HepG2 (cell line): ENCODE measurements at regions not wholly inside any gene's neighbourhood (a gene's known extent, or its start where the extent isn't known, plus 50 kb on each side); places are given as distances from the start of the nearest gene placed in this dataset.

ENCODE experiments used
- ELF1 ChIP-seq: sonication (generic); formaldehyde crosslinking; IDR thresholded peaks from 2 replicates; pipeline ENCODE4 v1.4.0; 2020; ENCODE audit warnings: missing genetic modification reagents
- IRF2 ChIP-seq: IDR thresholded peaks from 2 replicates; pipeline ENCODE4 v1.6.1; 2018; ENCODE audit warnings: missing genetic modification reagents, missing compliant biosample characterization
- JUND ChIP-seq: sonication (generic); formaldehyde crosslinking; IDR thresholded peaks from 2 replicates; pipeline ENCODE4 v1.8.0; 2022; ENCODE audit warnings: mild to moderate bottlenecking, missing genetic modification reagents
- POLR2A ChIP-seq, 2 experiments: IDR thresholded peaks; 2 replicates each; pipeline ENCODE4 v1.6.1; 2011; ENCODE audit warnings: low read depth in 2 of 2, low read length in 2 of 2, mild to moderate bottlenecking in 1 of 2, moderate library complexity in 1 of 2; ENCODE audit not compliant: insufficient read depth in 1 of 2
- POLR2AphosphoS2 ChIP-seq: IDR thresholded peaks from 2 replicates; pipeline ENCODE4 v1.6.1; 2011; ENCODE audit warnings: low read depth, low read length, improper control_type of control experiment
- RAD21 ChIP-seq: fragments of 450-650 bp; formaldehyde crosslinking; IDR thresholded peaks from 2 replicates; pipeline ENCODE4 v1.5.0; 2020; ENCODE audit warnings: mild to moderate bottlenecking
- RORA ChIP-seq: sonication (generic); formaldehyde crosslinking; IDR thresholded peaks from 2 replicates; pipeline ENCODE4 v1.5.0; 2020; ENCODE audit warnings: mild to moderate bottlenecking, missing genetic modification reagents, moderate library complexity
- YEATS2 ChIP-seq: sonication (generic); formaldehyde crosslinking; IDR thresholded peaks from 2 replicates; pipeline ENCODE4 v1.4.0; 2020; ENCODE audit warnings: missing genetic modification reagents, borderline replicate concordance
- ZNF350 ChIP-seq: sonication (generic); formaldehyde crosslinking; IDR thresholded peaks from 2 replicates; pipeline ENCODE4 v1.4.0; 2020; ENCODE audit warnings: mild to moderate bottlenecking, low read depth, missing genetic modification reagents, borderline replicate concordance
- ZNF678 ChIP-seq: sonication (generic); formaldehyde crosslinking; IDR thresholded peaks from 2 replicates; pipeline ENCODE4 v1.4.0; 2020; ENCODE audit warnings: mild to moderate bottlenecking, missing genetic modification reagents
- ZNF7 ChIP-seq: IDR thresholded peaks from 2 replicates; pipeline ENCODE4 v1.6.1; 2016; ENCODE audit warnings: missing biosample characterization, missing genetic modification reagents
- ZNF788 ChIP-seq: sonication (generic); formaldehyde crosslinking; IDR thresholded peaks from 2 replicates; pipeline ENCODE4 v1.5.0; 2020; ENCODE audit warnings: mild to moderate bottlenecking, missing genetic modification reagents, borderline replicate concordance
- TF ChIP-seq, protein P1 (sequence below): IDR thresholded peaks from 2 replicates; pipeline ENCODE4 v1.6.1; 2012; ENCODE audit warnings: low read depth, low read length, improper control_type of control experiment

DNA sequence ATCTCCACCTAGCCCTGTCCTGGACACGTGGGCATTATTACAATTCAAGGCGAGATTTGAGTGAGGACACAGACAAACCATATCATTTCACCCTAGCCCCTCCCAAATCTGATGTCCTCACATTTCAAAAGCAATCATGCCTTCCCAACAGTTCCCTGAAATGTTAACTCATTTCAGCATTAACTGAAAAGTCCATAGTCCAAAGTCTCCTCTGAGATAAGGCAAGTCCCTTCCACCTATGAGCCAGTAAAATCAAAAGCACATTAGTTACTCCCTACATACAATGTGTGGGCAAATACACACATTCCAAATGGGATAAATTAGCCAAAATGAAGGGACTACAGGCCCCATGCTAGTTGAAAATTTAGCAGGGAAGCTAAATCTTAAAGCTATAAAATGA lies 546.0 kb upstream of the LMO3 start:
- no peak for TF ChIP-seq IRF2 (CRISPR knock-in tag)
- no peak for TF ChIP-seq POLR2A (IDR thresholded peaks at IDR 0.05; ENCODE audit: insufficient read depth in 1 of 2, low read depth in 2 of 2, low read length in 2 of 2)
- TF ChIP-seq ZNF7, result no peak
- no peak for TF ChIP-seq ZNF350 (CRISPR knock-in tag)
- TF ChIP-seq YEATS2 (CRISPR knock-in tag), result no peak
- no peak for TF ChIP-seq ZNF678 (CRISPR knock-in tag)
- no peak for TF ChIP-seq RAD21 (CRISPR knock-in tag)
- TF ChIP-seq RORA (CRISPR knock-in tag), result no peak
- no peak for TF ChIP-seq JUND (CRISPR knock-in tag)
- no peak for TF ChIP-seq POLR2AphosphoS2
- no peak for TF ChIP-seq ELF1 (CRISPR knock-in tag)
- TF ChIP-seq ZNF788 (CRISPR knock-in tag), result no peak
- TF ChIP-seq, protein P1, sequence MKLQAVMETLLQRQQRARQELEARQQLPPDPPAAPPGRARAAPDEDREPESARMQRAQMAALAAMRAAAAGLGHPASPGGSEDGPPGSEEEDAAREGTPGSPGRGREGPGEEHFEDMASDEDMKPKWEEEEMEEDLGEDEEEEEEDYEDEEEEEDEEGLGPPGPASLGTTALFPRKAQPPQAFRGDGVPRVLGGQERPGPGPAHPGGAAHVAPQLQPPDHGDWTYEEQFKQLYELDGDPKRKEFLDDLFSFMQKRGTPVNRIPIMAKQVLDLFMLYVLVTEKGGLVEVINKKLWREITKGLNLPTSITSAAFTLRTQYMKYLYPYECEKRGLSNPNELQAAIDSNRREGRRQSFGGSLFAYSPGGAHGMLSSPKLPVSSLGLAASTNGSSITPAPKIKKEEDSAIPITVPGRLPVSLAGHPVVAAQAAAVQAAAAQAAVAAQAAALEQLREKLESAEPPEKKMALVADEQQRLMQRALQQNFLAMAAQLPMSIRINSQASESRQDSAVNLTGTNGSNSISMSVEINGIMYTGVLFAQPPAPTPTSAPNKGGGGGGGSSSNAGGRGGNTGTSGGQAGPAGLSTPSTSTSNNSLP, result no peak
